Colonic mucosa (tissue), 4 donors: ENCODE measurements at regions not wholly inside any gene's neighbourhood (a gene's known extent, or its start where the extent isn't known, plus 50 kb on each side); places are given as distances from the start of the nearest gene placed in this dataset.

ENCODE experiments used
- DNase-seq: peaks from one replicate; pipeline ENCODE4 v3.0.0-alpha.2; 2020
- H3K27ac ChIP-seq: fragments of 200-600 bp; one replicate; pipeline ENCODE4 v1.8.0; 2021
- H3K27me3 ChIP-seq: fragments of 200-600 bp; one replicate; pipeline ENCODE4 v1.8.0; 2021
- H3K36me3 ChIP-seq: fragments of 200-600 bp; one replicate; pipeline ENCODE4 v1.8.0; 2021
- H3K4me1 ChIP-seq: fragments of 200-600 bp; one replicate; pipeline ENCODE4 v1.8.0; 2021; ENCODE audit warnings: mild to moderate bottlenecking
- H3K4me3 ChIP-seq: fragments of 200-600 bp; one replicate; pipeline ENCODE4 v1.8.0; 2021
- H3K9ac ChIP-seq, 2 donors: one replicate each; pipeline ENCODE4 v1.7.0; 2013; ENCODE audit warnings: control low read depth in 2 of 2, low read depth in 2 of 2, low read length in 2 of 2
- H3K9me3 ChIP-seq: fragments of 200-600 bp; one replicate; pipeline ENCODE4 v1.8.0; 2021
- CTCF ChIP-seq: fragments of 200-600 bp; IDR thresholded peaks from one replicate; pipeline ENCODE4 v1.8.0; 2022; ENCODE audit warnings: antibody characterized with exemption, mild to moderate bottlenecking
- intact Hi-C: fragments of 100-400 bp; cut with DNase I; formaldehyde crosslinking; loops from one replicate; pipeline ENCODE4 v1.14.1; 2022
- donor health status: healthy.
- donor health status: DM: no; HTN: no; CAD: no.
- donor health status: DM: no; HTN: no; CAD: no.

GRCh38 chr11:19573666-19574065, 139.0 kb upstream of the NAV2 start:
- Histone ChIP-seq H3K4me3 (no peak overlapping the region), H3K9ac (no peak overlapping the region), H3K4me1 (no peaks in the 10 kb centered on the region), H3K36me3 (no peaks in the 10 kb centered on the region), H3K27me3 (no peaks in the 10 kb centered on the region), H3K27ac (no peak overlapping the region), H3K9me3 (no peaks in the 10 kb centered on the region)
- intact Hi-C loops, result no loop called here
- DNase-seq, result no peak
- no peak for TF ChIP-seq CTCF

- Histone ChIP-seq H3K9ac (no peak overlapping the region), H3K27ac (no peak overlapping the region), H3K9me3 (no peaks in the 10 kb centered on the region), H3K36me3 (no peaks in the 10 kb centered on the region), H3K4me3 (no peak overlapping the region), H3K4me1 (no peaks in the 10 kb centered on the region), H3K27me3 (no peaks in the 10 kb centered on the region)
- DNase-seq, result no peak
- intact Hi-C loops, result no loop called here
- no peak for TF ChIP-seq CTCF
Measured at GRCh38 chr11:19571906-19572305, 140.7 kb upstream of the NAV2 start.

GRCh38 chr11:19570889-19571288, 141.7 kb upstream of the NAV2 start:
- H3K9ac ChIP-seq, result no peak overlapping the region
- intact Hi-C loops, result no loop called here
- no peaks in the 10 kb centered on the region for H3K9me3 ChIP-seq
- no peak overlapping the region for H3K4me3 ChIP-seq
- TF ChIP-seq CTCF, result no peak
- no peaks in the 10 kb centered on the region for H3K27me3 ChIP-seq
- DNase-seq, result no peak
- no peak overlapping the region for H3K27ac ChIP-seq
- H3K4me1 ChIP-seq, result no peaks in the 10 kb centered on the region
- H3K36me3 ChIP-seq, result no peaks in the 10 kb centered on the region

- intact Hi-C loops, result loop anchor here (10.0 kb wide), 1 partner anchor 237 kb away; no protein-coding TSS in a partner anchor
- Histone ChIP-seq H3K36me3 (no peaks in the 10 kb centered on the region), H3K4me1 (no peaks in the 10 kb centered on the region), H3K27ac (no peak overlapping the region), H3K9ac (no peak overlapping the region), H3K4me3 (no peak overlapping the region), H3K9me3 (no peaks in the 10 kb centered on the region), H3K27me3 (no peaks in the 10 kb centered on the region)
- DNase-seq, result no peak
- TF ChIP-seq CTCF, result no peak
Measured at GRCh38 chr11:19567996-19568395, 144.6 kb upstream of the NAV2 start.

GRCh38 chr11:19566583-19567379, 145.9 kb upstream of the NAV2 start:
- Histone ChIP-seq H3K27me3 (no peaks in the 10 kb centered on the region), H3K9me3 (no peaks in the 10 kb centered on the region), H3K4me3 (no peak overlapping the region), H3K27ac (no peak overlapping the region), H3K36me3 (no peaks in the 10 kb centered on the region), H3K4me1 (no peaks in the 10 kb centered on the region), H3K9ac (no peak overlapping the region)
- no peak for TF ChIP-seq CTCF
- DNase-seq, result no peak
- intact Hi-C loops, result loop anchor here (10.0 kb wide), 1 partner anchor 238 kb away; no protein-coding TSS in a partner anchor
